ENCODE measurements at regions not wholly inside any gene's neighbourhood (a gene's known extent, or its start where the extent isn't known, plus 50 kb on each side); places are given as distances from the start of the nearest gene placed in this dataset.

- Mint-ChIP-seq H3K9me3 (no peaks in the 10 kb centered on the region), H3K27me3 (peaks cover 18 to 23% of the 10 kb centered on the region in 2 donors), H3K27ac (no peak overlapping the region), H3K36me3 (ENCODE audit: insufficient read depth) (no peaks in the 10 kb centered on the region), H3K4me3 (no peak overlapping the region), H3K4me1 (ENCODE audit: low read depth in 2 of 2) (no peaks in the 10 kb centered on the region)
- no peak for DNase-seq
- ATAC-seq (replicated peaks), result no peak
Measured at GRCh38 chr5:135279328-135279727, 119.7 kb downstream of the MACROH2A1 start.

- Mint-ChIP-seq H3K27ac (no peak overlapping the region), H3K36me3 (ENCODE audit: insufficient read depth) (no peaks in the 10 kb centered on the region), H3K4me1 (ENCODE audit: low read depth in 2 of 2) (no peaks in the 10 kb centered on the region), H3K9me3 (no peaks in the 10 kb centered on the region), H3K4me3 (no peak overlapping the region), H3K27me3 (peaks cover 25 to 35% of the 10 kb centered on the region in 2 donors)
- ATAC-seq (replicated peaks) (no peak), DNase-seq (no peak)
Measured at GRCh38 chr5:135276151-135276550, 122.9 kb downstream of the MACROH2A1 start.

- no peaks in the 10 kb centered on the region for H3K36me3 Mint-ChIP-seq (ENCODE audit: insufficient read depth)
- no peak for DNase-seq
- no peaks in the 10 kb centered on the region for H3K4me1 Mint-ChIP-seq (ENCODE audit: low read depth in 2 of 2)
- no peak overlapping the region for H3K4me3 Mint-ChIP-seq
- H3K9me3 Mint-ChIP-seq, result no peaks in the 10 kb centered on the region
- ATAC-seq (replicated peaks), result no peak
- H3K27ac Mint-ChIP-seq, result no peak overlapping the region
- peaks cover 30 to 48% of the 10 kb centered on the region in 2 donors for H3K27me3 Mint-ChIP-seq
Measured at GRCh38 chr5:135273212-135273611, 125.8 kb downstream of the MACROH2A1 start.

- Mint-ChIP-seq H3K4me3 (no peak overlapping the region), H3K36me3 (ENCODE audit: insufficient read depth) (no peaks in the 10 kb centered on the region), H3K4me1 (ENCODE audit: low read depth in 2 of 2) (no peaks in the 10 kb centered on the region), H3K9me3 (no peaks in the 10 kb centered on the region), H3K27me3 (peaks cover 33 to 54% of the 10 kb centered on the region in 2 donors), H3K27ac (peak overlapping the region in 1 of 2 donors; percentile 63)
- ATAC-seq (replicated peaks), result no peak
- no peak for DNase-seq
Measured at GRCh38 chr5:135272311-135272805, 126.7 kb downstream of the MACROH2A1 start.

- no peaks in the 10 kb centered on the region for H3K36me3 Mint-ChIP-seq (ENCODE audit: insufficient read depth)
- ATAC-seq (replicated peaks) (no peak), DNase-seq (no peak)
- peaks cover 38 to 61% of the 10 kb centered on the region in 2 donors for H3K27me3 Mint-ChIP-seq
- no peaks in the 10 kb centered on the region for H3K4me1 Mint-ChIP-seq (ENCODE audit: low read depth in 2 of 2)
- no peaks in the 10 kb centered on the region for H3K9me3 Mint-ChIP-seq
- no peak overlapping the region for H3K4me3 Mint-ChIP-seq
- peak overlapping the region in 1 of 2 donors; percentile 63 for H3K27ac Mint-ChIP-seq
Measured at GRCh38 chr5:135271533-135272310, 127.3 kb downstream of the MACROH2A1 start.

GRCh38 chr5:135269931-135270421, 129.1 kb downstream of the MACROH2A1 start:
- no peaks in the 10 kb centered on the region for H3K9me3 Mint-ChIP-seq
- no peaks in the 10 kb centered on the region for H3K4me1 Mint-ChIP-seq (ENCODE audit: low read depth in 2 of 2)
- H3K27ac Mint-ChIP-seq, result no peak overlapping the region
- peaks cover 50 to 67% of the 10 kb centered on the region in 2 donors for H3K27me3 Mint-ChIP-seq
- DNase-seq, result no peak
- H3K36me3 Mint-ChIP-seq (ENCODE audit: insufficient read depth), result no peaks in the 10 kb centered on the region
- ATAC-seq (replicated peaks), result no peak
- no peak overlapping the region for H3K4me3 Mint-ChIP-seq

- Mint-ChIP-seq H3K4me1 (ENCODE audit: low read depth in 2 of 2) (no peaks in the 10 kb centered on the region), H3K27me3 (peaks cover 52 to 70% of the 10 kb centered on the region in 2 donors), H3K4me3 (no peak overlapping the region), H3K36me3 (ENCODE audit: insufficient read depth) (no peaks in the 10 kb centered on the region), H3K27ac (no peak overlapping the region), H3K9me3 (no peaks in the 10 kb centered on the region)
- ATAC-seq (replicated peaks) (no peak), DNase-seq (no peak)
Measured at GRCh38 chr5:135269199-135269598, 129.8 kb downstream of the MACROH2A1 start.

GRCh38 chr5:135266975-135267374, 132.1 kb downstream of the MACROH2A1 start:
- Mint-ChIP-seq H3K9me3 (no peaks in the 10 kb centered on the region), H3K4me3 (no peak overlapping the region), H3K36me3 (ENCODE audit: insufficient read depth) (no peaks in the 10 kb centered on the region), H3K4me1 (ENCODE audit: low read depth in 2 of 2) (no peaks in the 10 kb centered on the region), H3K27me3 (peaks cover 48 to 55% of the 10 kb centered on the region in 2 donors), H3K27ac (no peak overlapping the region)
- DNase-seq (no peak), ATAC-seq (replicated peaks) (no peak)

GRCh38 chr5:135266303-135266635, 132.8 kb downstream of the MACROH2A1 start:
- H3K27ac Mint-ChIP-seq, result no peak overlapping the region
- H3K9me3 Mint-ChIP-seq, result no peaks in the 10 kb centered on the region
- no peak overlapping the region for H3K4me3 Mint-ChIP-seq
- DNase-seq (no peak), ATAC-seq (replicated peaks) (no peak)
- H3K36me3 Mint-ChIP-seq (ENCODE audit: insufficient read depth), result no peaks in the 10 kb centered on the region
- no peaks in the 10 kb centered on the region for H3K4me1 Mint-ChIP-seq (ENCODE audit: low read depth in 2 of 2)
- peaks cover 41 to 48% of the 10 kb centered on the region in 2 donors for H3K27me3 Mint-ChIP-seq

GRCh38 chr5:135265497-135266302, 133.3 kb downstream of the MACROH2A1 start:
- no peaks in the 10 kb centered on the region for H3K4me1 Mint-ChIP-seq (ENCODE audit: low read depth in 2 of 2)
- DNase-seq (no peak), ATAC-seq (replicated peaks) (no peak)
- no peaks in the 10 kb centered on the region for H3K9me3 Mint-ChIP-seq
- peaks cover 42 to 49% of the 10 kb centered on the region in 2 donors for H3K27me3 Mint-ChIP-seq
- no peaks in the 10 kb centered on the region for H3K36me3 Mint-ChIP-seq (ENCODE audit: insufficient read depth)
- H3K27ac Mint-ChIP-seq, result no peak overlapping the region
- no peak overlapping the region for H3K4me3 Mint-ChIP-seq

GRCh38 chr5:135264451-135265440, 134.3 kb downstream of the MACROH2A1 start:
- no peak overlapping the region for H3K27ac Mint-ChIP-seq
- DNase-seq (no peak), ATAC-seq (replicated peaks) (no peak)
- peaks cover 52 to 53% of the 10 kb centered on the region in 2 donors for H3K27me3 Mint-ChIP-seq
- peaks cover under 1 to 2% of the 10 kb centered on the region in 2 donors for H3K9me3 Mint-ChIP-seq
- H3K36me3 Mint-ChIP-seq (ENCODE audit: insufficient read depth), result no peaks in the 10 kb centered on the region
- no peaks in the 10 kb centered on the region for H3K4me1 Mint-ChIP-seq (ENCODE audit: low read depth in 2 of 2)
- H3K4me3 Mint-ChIP-seq, result no peak overlapping the region

GRCh38 chr5:135263022-135263668, 135.9 kb downstream of the MACROH2A1 start:
- Mint-ChIP-seq H3K36me3 (ENCODE audit: insufficient read depth) (no peaks in the 10 kb centered on the region), H3K4me1 (ENCODE audit: low read depth in 2 of 2) (no peaks in the 10 kb centered on the region), H3K27ac (no peak overlapping the region), H3K4me3 (no peak overlapping the region), H3K9me3 (peaks cover 2 to 6% of the 10 kb centered on the region in 2 donors), H3K27me3 (peaks cover 42 to 44% of the 10 kb centered on the region in 2 donors)
- DNase-seq (no peak), ATAC-seq (replicated peaks) (no peak)

Data from effector memory CD8-positive, alpha-beta T cell (primary cell).